Right ventricle myocardium superior (tissue), 1 donor: ENCODE measurements at regions not wholly inside any gene's neighbourhood (a gene's known extent, or its start where the extent isn't known, plus 50 kb on each side); places are given as distances from the start of the nearest gene placed in this dataset.
A peak's percentile ranks its signal among the peaks of the same experiment; 100 is the strongest.
"Not testable (repeated sequence)": the region's sequence is repeated elsewhere in the genome, so short reads cannot be mapped to it uniquely, and the experiment has no call there.

Experiments used
- ATAC-seq: fragments of 200-7000 bp; cut with Tn5 transposase; one replicate; pipeline ENCODE4 v1.9.1; 2020; ENCODE audit warnings: mild to moderate bottlenecking; ENCODE audit not compliant: poor library complexity
- DNase-seq: peaks from one replicate; pipeline ENCODE4 v3.0.0-alpha.2; 2020
- intact Hi-C: fragments of 100-400 bp; cut with DNase I; formaldehyde crosslinking; loops from one replicate; pipeline ENCODE4 v1.11.2; 2022
- donor health status: DM: no; HTN: yes; CAD: no; lungs with severe emphysema.

GRCh38 chr9:106260908-106261307, 566.6 kb downstream of the TMEM38B start:
- ATAC-seq, intact Hi-C loops, DNase-seq: not testable (repeated sequence)

- no peak for ATAC-seq
- DNase-seq = no peak
- intact Hi-C loops = no loop called here
Measured at GRCh38 chr9:106277966-106278365, 583.6 kb downstream of the TMEM38B start.

- ATAC-seq (no peak), DNase-seq (no peak)
- intact Hi-C loops = no loop called here
Measured at GRCh38 chr9:106283769-106284168, 579.2 kb upstream of the ZNF462 start.

GRCh38 chr9:106284296-106284695, 578.7 kb upstream of the ZNF462 start:
- intact Hi-C loops = no loop called here
- ATAC-seq (no peak), DNase-seq (no peak)

GRCh38 chr9:106286249-106286648, 576.7 kb upstream of the ZNF462 start:
- DNase-seq (no peak), ATAC-seq (no peak)
- intact Hi-C loops = no loop called here

- intact Hi-C loops = no loop called here
- DNase-seq = no peak
- peak; percentile 29 for ATAC-seq
Measured at GRCh38 chr9:106287091-106287631, 575.8 kb upstream of the ZNF462 start.

- no peak for ATAC-seq
- DNase-seq = no peak
- intact Hi-C loops = no loop called here
Measured at GRCh38 chr9:106287731-106288130, 575.2 kb upstream of the ZNF462 start.

- ATAC-seq = no peak
- intact Hi-C loops = no loop called here
- no peak for DNase-seq
Measured at GRCh38 chr9:106288689-106289088, 574.3 kb upstream of the ZNF462 start.

GRCh38 chr9:106291786-106292185, 571.2 kb upstream of the ZNF462 start:
- ATAC-seq (no peak), DNase-seq (no peak)
- intact Hi-C loops = no loop called here

GRCh38 chr9:106296426-106296825, 566.5 kb upstream of the ZNF462 start:
- ATAC-seq (no peak), DNase-seq (no peak)
- intact Hi-C loops = no loop called here

GRCh38 chr9:106298997-106299396, 564.0 kb upstream of the ZNF462 start:
- intact Hi-C loops = no loop called here
- ATAC-seq = no peak

GRCh38 chr9:106304401-106304920, 558.5 kb upstream of the ZNF462 start:
- intact Hi-C loops = no loop called here
- ATAC-seq (no peak), DNase-seq (no peak)

More at GRCh38 chr9:106298997-106299396, 564.0 kb upstream of the ZNF462 start:
- no peak for DNase-seq

GRCh38 chr9:106305428-106306133, 557.4 kb upstream of the ZNF462 start:
- intact Hi-C loops = no loop called here
- no peak for DNase-seq
- peak; percentile 39 for ATAC-seq

- ATAC-seq = no peak
- intact Hi-C loops = no loop called here
- DNase-seq = no peak
Measured at GRCh38 chr9:106307670-106308069, 555.3 kb upstream of the ZNF462 start.

GRCh38 chr9:106309925-106310324, 553.0 kb upstream of the ZNF462 start:
- no peak for DNase-seq
- ATAC-seq = no peak
- intact Hi-C loops = no loop called here

GRCh38 chr9:106310782-106311181, 552.2 kb upstream of the ZNF462 start:
- no peak for DNase-seq
- no peak for ATAC-seq
- intact Hi-C loops = no loop called here

GRCh38 chr9:106312906-106313305, 550.1 kb upstream of the ZNF462 start:
- intact Hi-C loops = no loop called here
- ATAC-seq (no peak), DNase-seq (no peak)

GRCh38 chr9:106314476-106314875, 548.5 kb upstream of the ZNF462 start:
- no peak for ATAC-seq
- no peak for DNase-seq
- intact Hi-C loops = no loop called here

GRCh38 chr9:106321394-106322180, 541.4 kb upstream of the ZNF462 start:
- no peak for DNase-seq
- ATAC-seq = no peak
- intact Hi-C loops = no loop called here
